GM12875 (cell line): ENCODE measurements at regions not wholly inside any gene's neighbourhood (a gene's known extent, or its start where the extent isn't known, plus 50 kb on each side); places are given as distances from the start of the nearest gene placed in this dataset.

Experiments
- H3K4me3 ChIP-seq: one replicate; pipeline ENCODE4 v1.5.1; 2011; ENCODE audit warnings: low read depth, low read length, control low read depth
- TF ChIP-seq, protein P1 (sequence below): IDR thresholded peaks from 2 replicates; pipeline ENCODE4 v1.5.1; 2011; ENCODE audit warnings: low read depth, mild to moderate bottlenecking, control low read depth, inconsistent platforms, low read length, moderate library complexity, borderline replicate concordance; ENCODE audit not compliant: insufficient read depth

GRCh38 chr3:117527346-117527745 is 817.8 kb downstream of the TUSC7 start:
- no peak overlapping the region for H3K4me3 ChIP-seq
- TF ChIP-seq, protein P1, sequence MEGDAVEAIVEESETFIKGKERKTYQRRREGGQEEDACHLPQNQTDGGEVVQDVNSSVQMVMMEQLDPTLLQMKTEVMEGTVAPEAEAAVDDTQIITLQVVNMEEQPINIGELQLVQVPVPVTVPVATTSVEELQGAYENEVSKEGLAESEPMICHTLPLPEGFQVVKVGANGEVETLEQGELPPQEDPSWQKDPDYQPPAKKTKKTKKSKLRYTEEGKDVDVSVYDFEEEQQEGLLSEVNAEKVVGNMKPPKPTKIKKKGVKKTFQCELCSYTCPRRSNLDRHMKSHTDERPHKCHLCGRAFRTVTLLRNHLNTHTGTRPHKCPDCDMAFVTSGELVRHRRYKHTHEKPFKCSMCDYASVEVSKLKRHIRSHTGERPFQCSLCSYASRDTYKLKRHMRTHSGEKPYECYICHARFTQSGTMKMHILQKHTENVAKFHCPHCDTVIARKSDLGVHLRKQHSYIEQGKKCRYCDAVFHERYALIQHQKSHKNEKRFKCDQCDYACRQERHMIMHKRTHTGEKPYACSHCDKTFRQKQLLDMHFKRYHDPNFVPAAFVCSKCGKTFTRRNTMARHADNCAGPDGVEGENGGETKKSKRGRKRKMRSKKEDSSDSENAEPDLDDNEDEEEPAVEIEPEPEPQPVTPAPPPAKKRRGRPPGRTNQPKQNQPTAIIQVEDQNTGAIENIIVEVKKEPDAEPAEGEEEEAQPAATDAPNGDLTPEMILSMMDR, result no peak

DNA sequence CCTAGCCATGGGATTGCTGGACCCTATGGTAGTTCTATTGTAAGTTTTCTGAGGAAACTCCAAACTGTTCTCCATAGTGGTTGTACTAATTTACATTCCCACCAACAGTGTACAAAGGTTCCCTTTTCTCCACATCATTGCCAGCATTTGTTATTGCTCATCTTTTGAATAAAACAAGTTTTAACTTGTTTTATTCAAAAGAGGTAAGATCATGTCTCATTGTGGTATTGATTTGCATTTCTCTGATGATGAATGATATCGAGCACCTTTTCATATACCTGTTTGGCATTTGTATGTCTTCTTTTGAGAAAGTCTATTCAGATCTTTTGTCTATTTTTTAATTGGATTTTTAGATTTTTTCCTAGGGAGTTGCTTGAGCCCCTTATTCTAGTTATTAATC is 819.1 kb downstream of the TUSC7 start:
- H3K4me3 ChIP-seq, result no peak overlapping the region
- TF ChIP-seq, protein P1, result no peak

GRCh38 chr3:117531078-117531767 is 821.6 kb downstream of the TUSC7 start:
- TF ChIP-seq, protein P1, result no peak
- no peak overlapping the region for H3K4me3 ChIP-seq

DNA sequence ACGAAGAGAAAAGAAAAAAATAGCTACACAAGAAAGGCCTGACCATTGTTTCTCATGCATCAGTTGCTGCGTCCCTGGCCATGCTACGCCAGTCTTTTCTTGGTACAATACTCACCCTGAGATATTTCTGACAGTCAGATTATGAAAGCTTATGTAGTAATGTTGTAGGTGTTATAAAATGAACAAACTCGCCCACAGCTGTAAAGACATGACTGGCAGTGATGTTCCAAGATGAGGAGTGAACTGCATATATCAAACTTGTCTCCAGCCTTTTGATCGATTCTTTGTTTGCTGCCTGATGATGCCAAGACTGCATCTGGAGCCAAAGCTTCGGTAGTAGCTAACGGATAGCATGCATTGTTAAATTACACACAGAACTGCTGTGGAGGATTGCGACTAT is 822.7 kb downstream of the TUSC7 start:
- TF ChIP-seq, protein P1, result no peak
- no peak overlapping the region for H3K4me3 ChIP-seq

DNA sequence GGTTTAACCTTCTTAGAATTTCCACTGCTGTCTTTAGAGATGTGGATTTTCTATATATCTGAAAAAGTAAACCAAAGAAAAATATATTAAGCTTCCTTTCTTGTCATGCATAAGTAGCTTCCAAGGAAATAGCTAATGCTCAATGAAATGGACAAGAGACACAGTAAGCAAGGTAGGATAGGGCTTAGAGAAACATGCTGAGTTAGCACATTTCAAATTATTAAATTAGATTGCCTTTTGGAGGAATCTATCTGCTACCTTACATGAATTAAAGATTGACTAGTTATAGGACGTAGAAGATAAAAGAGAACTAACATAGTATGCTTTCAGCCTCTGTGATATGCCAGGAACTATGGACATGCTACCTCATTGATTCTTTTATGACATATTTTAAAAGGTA is 824.6 kb downstream of the TUSC7 start:
- H3K4me3 ChIP-seq, result no peak overlapping the region
- TF ChIP-seq, protein P1, result no peak

- TF ChIP-seq, protein P1, result no peak
- H3K4me3 ChIP-seq, result no peak overlapping the region
Measured at GRCh38 chr3:117536006-117536405, 826.4 kb downstream of the TUSC7 start.

DNA sequence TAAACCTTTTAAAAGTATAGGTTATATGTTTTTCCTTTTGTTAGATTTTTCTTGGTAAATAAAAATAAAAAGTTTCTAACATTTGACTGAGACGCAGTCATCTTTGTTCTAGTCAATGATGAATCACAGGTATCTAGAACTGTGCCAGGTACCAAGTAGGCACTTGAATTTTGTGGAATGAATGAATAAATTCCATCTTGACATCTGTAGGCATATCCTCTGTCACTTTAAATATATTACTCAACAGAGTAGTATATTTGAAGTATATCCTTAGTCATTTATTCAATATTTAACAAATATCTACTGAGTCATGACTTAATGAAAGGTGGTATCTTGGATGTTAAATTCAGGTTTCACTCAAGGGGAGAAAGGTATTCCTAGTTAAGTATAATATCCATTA is 828.4 kb downstream of the TUSC7 start:
- H3K4me3 ChIP-seq, result no peak overlapping the region
- TF ChIP-seq, protein P1, result no peak
